Sigmoid colon (tissue), 6 donors: ENCODE measurements at regions not wholly inside any gene's neighbourhood (a gene's known extent, or its start where the extent isn't known, plus 50 kb on each side); places are given as distances from the start of the nearest gene placed in this dataset.
"Not testable (repeated sequence)": the region's sequence is repeated elsewhere in the genome, so short reads cannot be mapped to it uniquely, and the experiment has no call there.

Source experiments
- DNase-seq: peaks from one replicate; pipeline ENCODE4 v3.0.0-alpha.2; 2019
- H3K27ac ChIP-seq, 4 donors: fragments of 200-600 bp; sonication (generic); one replicate each; pipeline ENCODE4 v1.5.1; 2016 to 2019; ENCODE audit warnings: mild to moderate bottlenecking in 1 of 4
- H3K27me3 ChIP-seq, 3 donors: fragments of 200-600 bp; sonication (generic); one replicate each; pipeline ENCODE4 v1.5.1; 2019; ENCODE audit warnings: mild to moderate bottlenecking in 1 of 3
- H3K36me3 ChIP-seq, 4 donors: fragments of 200-600 bp; sonication (generic); one replicate each; pipeline ENCODE4 v1.5.1; 2016 to 2019
- H3K4me1 ChIP-seq, 4 donors: fragments of 200-600 bp; sonication (generic); one replicate each; pipeline ENCODE4 v1.5.1; 2017 to 2019
- H3K4me3 ChIP-seq, 4 donors: fragments of 200-600 bp; sonication (generic); one replicate each; pipeline ENCODE4 v1.5.1; 2017 to 2019; ENCODE audit warnings: mild to moderate bottlenecking in 2 of 4, moderate library complexity in 1 of 4
- H3K9me3 ChIP-seq, 4 donors: fragments of 200-600 bp in 3 of 4; sonication (generic) in 3 of 4; one replicate each; pipeline versions ENCODE4 v1.5.1 to v1.6.1; 2013 to 2019
- CTCF ChIP-seq, 4 experiments: fragments of 450-650 bp in 3 of 4; fragments of 200-600 bp in 1 of 4; IDR thresholded peaks; one replicate each; pipeline ENCODE4 v1.5.1; 2016 to 2019; ENCODE audit warnings: antibody characterized with exemption in 4 of 4, mild to moderate bottlenecking in 3 of 4, moderate library complexity in 2 of 4
- EP300 ChIP-seq, 4 donors: sonication (generic); formaldehyde crosslinking; IDR thresholded peaks; one replicate each; pipeline ENCODE4 v1.6.1; 2017; ENCODE audit warnings: antibody characterized with exemption in 4 of 4
- POLR2A ChIP-seq, 2 donors: fragments of 450-650 bp; IDR thresholded peaks; one replicate each; pipeline ENCODE4 v1.6.1; 2016; ENCODE audit warnings: antibody characterized with exemption in 2 of 2, mild to moderate bottlenecking in 2 of 2, moderate library complexity in 2 of 2
- POLR2AphosphoS5 ChIP-seq, 4 donors: sonication (generic); formaldehyde crosslinking; IDR thresholded peaks; one replicate each; pipeline ENCODE4 v1.6.1; 2017; ENCODE audit warnings: antibody characterized with exemption in 4 of 4
- WGBS, 2 donors: extraction: QIAGEN DNeasy Blood & Tissue Kit; methylation state at CpG; one replicate each; pipeline ENCODE4 v1.1.7; 2013; 5-methylcytosine and 5-hydroxymethylcytosine counted together
- intact Hi-C: fragments of 100-400 bp; cut with DNase I; formaldehyde crosslinking; loops from one replicate; pipeline ENCODE4 v1.15.1; 2023
- donor health status: healthy with polysubstance abuse.
- donor health status: healthy.

GRCh38 chr2:13308989-13309388, 592.3 kb downstream of the TRIB2 start:
- WGBS, 2 donors, result 84 to 85% methylated on average over 4 of the region's 4 CpGs
- H3K4me1 ChIP-seq, result no peaks in the 10 kb centered on the region
- intact Hi-C loops, result no loop called here

GRCh38 chr2:13332060-13332459, 615.3 kb downstream of the TRIB2 start:
- intact Hi-C loops, result no loop called here

More at GRCh38 chr2:13308989-13309388, 592.3 kb downstream of the TRIB2 start:
- no peak overlapping the region for H3K27ac ChIP-seq
- H3K36me3 ChIP-seq, result no peaks in the 10 kb centered on the region
- H3K27me3 ChIP-seq, result no peaks in the 10 kb centered on the region
- H3K9me3 ChIP-seq, result peaks cover 0 to 2% (median 0%) of the 10 kb centered on the region in 4 donors
- TF ChIP-seq POLR2A (IDR thresholded peaks at IDR 0.05) (no peak), EP300 (IDR thresholded peaks at IDR 0.05) (no peak), POLR2AphosphoS5 (IDR thresholded peaks at IDR 0.05) (no peak), CTCF (IDR thresholded peaks at IDR 0.05) (no peak)
- H3K4me3 ChIP-seq, result no peak overlapping the region
- DNase-seq, result no peak

DNA sequence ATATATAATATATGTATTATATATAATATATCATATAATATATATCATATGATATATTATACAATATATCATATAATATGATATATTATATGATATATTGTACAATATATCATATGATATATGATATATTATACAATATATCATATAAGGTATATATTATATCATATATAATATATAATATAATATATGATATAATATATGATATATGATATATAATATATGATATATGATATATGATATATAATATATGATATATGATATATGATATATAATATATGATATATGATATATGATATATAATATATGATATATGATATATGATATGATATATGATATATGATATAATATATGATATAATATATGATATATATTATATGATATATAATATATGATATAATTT, 617.3 kb downstream of the TRIB2 start:
- DNase-seq, H3K4me3 ChIP-seq, intact Hi-C loops, H3K27ac ChIP-seq, H3K36me3 ChIP-seq, H3K9me3 ChIP-seq, H3K4me1 ChIP-seq, H3K27me3 ChIP-seq: not testable (repeated sequence)

More at GRCh38 chr2:13332060-13332459, 615.3 kb downstream of the TRIB2 start:
- Histone ChIP-seq H3K4me3 (no peak overlapping the region), H3K27me3 (no peaks in the 10 kb centered on the region), H3K4me1 (no peaks in the 10 kb centered on the region), H3K27ac (no peak overlapping the region), H3K36me3 (no peaks in the 10 kb centered on the region), H3K9me3 (no peaks in the 10 kb centered on the region)
- no peak for DNase-seq
- WGBS, 2 donors, result 60 to 72% methylated on average over 2 of the region's 2 CpGs
- TF ChIP-seq CTCF (IDR thresholded peaks at IDR 0.05) (no peak), POLR2A (IDR thresholded peaks at IDR 0.05) (no peak), EP300 (IDR thresholded peaks at IDR 0.05) (no peak), POLR2AphosphoS5 (IDR thresholded peaks at IDR 0.05) (no peak)

DNA sequence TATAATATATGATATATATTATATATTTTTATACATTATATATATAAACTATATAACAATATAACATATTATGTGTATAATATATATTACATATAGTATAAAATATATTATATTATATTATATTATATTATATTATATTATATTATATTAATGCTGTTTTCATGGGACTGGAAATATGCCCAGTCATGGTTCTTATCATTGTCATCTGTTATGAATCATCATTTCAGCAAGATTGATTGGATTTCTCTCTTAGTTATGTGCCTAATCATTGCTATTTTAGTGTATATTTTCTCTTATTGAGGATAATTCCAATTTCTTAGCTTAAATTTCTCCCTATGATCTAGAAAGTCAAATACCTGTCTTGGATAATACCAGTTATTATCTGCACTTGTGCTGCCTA, 617.8 kb downstream of the TRIB2 start:
- Histone ChIP-seq H3K4me1 (no peaks in the 10 kb centered on the region), H3K27ac (no peak overlapping the region), H3K36me3 (no peaks in the 10 kb centered on the region), H3K4me3 (no peak overlapping the region), H3K27me3 (no peaks in the 10 kb centered on the region), H3K9me3 (no peaks in the 10 kb centered on the region)
- intact Hi-C loops, result no loop called here
- TF ChIP-seq CTCF (IDR thresholded peaks at IDR 0.05) (no peak), EP300 (IDR thresholded peaks at IDR 0.05) (no peak), POLR2A (IDR thresholded peaks at IDR 0.05) (no peak), POLR2AphosphoS5 (IDR thresholded peaks at IDR 0.05) (no peak)
- DNase-seq, result no peak

GRCh38 chr2:13335862-13336535, 619.3 kb downstream of the TRIB2 start:
- Histone ChIP-seq H3K9me3 (no peaks in the 10 kb centered on the region), H3K36me3 (no peaks in the 10 kb centered on the region), H3K27me3 (no peaks in the 10 kb centered on the region), H3K27ac (no peak overlapping the region), H3K4me3 (no peak overlapping the region), H3K4me1 (no peaks in the 10 kb centered on the region)
- 72 to 82% methylated on average over 2 of the region's 2 CpGs for WGBS, 2 donors
- TF ChIP-seq POLR2AphosphoS5 (IDR thresholded peaks at IDR 0.05) (no peak), POLR2A (IDR thresholded peaks at IDR 0.05) (no peak), CTCF (IDR thresholded peaks at IDR 0.05) (no peak), EP300 (IDR thresholded peaks at IDR 0.05) (no peak)
- intact Hi-C loops, result no loop called here
- no peak for DNase-seq
